AG04450 (cell line): ENCODE measurements at regions not wholly inside any gene's neighbourhood (a gene's known extent, or its start where the extent isn't known, plus 50 kb on each side); places are given as distances from the start of the nearest gene placed in this dataset.
"Not testable (repeated sequence)": the region's sequence is repeated elsewhere in the genome, so short reads cannot be mapped to it uniquely, and the experiment has no call there.

Experiments
- CTCF ChIA-PET: fragments of 300-600, 350-600 bp; formaldehyde crosslinking; extraction: SDS; loops from one replicate; lab custom pipeline; 2022; ENCODE audit warnings: antibody characterized with exemption, inconsistent platforms; lab: Charles Lee
- POLR2A ChIA-PET: fragments of 350-600 bp; formaldehyde crosslinking; extraction: SDS; loops from one replicate; lab custom pipeline; 2021; ENCODE audit warnings: antibody characterized with exemption, inconsistent platforms; lab: Yijun Ruan, JAX
- DNase-seq: peaks from one replicate; pipeline ENCODE4 v3.0.0-alpha.2; 2011; ENCODE audit warnings: low read depth, low spot score
- H3K27ac ChIP-seq: one replicate; pipeline ENCODE4 v1.5.1; 2012; ENCODE audit warnings: low read depth, low read length, control low read depth
- H3K27me3 ChIP-seq: one replicate; pipeline ENCODE4 v1.6.0; 2012; ENCODE audit warnings: low read length; ENCODE audit not compliant: control insufficient read depth, insufficient read depth
- H3K4me3 ChIP-seq: 2 replicates; pipeline ENCODE4 v1.5.1; 2011; ENCODE audit warnings: mild to moderate bottlenecking, low read depth, low read length, control low read depth
- H3K9me3 ChIP-seq: 2 replicates; pipeline ENCODE4 v1.5.1; 2012; ENCODE audit warnings: low read length; ENCODE audit not compliant: control insufficient read depth, insufficient read depth
- TF ChIP-seq, protein P1 (sequence below): IDR thresholded peaks from 2 replicates; pipeline ENCODE4 v1.5.1; 2011; ENCODE audit warnings: low read depth, low read length, control low read depth, inconsistent platforms

DNA sequence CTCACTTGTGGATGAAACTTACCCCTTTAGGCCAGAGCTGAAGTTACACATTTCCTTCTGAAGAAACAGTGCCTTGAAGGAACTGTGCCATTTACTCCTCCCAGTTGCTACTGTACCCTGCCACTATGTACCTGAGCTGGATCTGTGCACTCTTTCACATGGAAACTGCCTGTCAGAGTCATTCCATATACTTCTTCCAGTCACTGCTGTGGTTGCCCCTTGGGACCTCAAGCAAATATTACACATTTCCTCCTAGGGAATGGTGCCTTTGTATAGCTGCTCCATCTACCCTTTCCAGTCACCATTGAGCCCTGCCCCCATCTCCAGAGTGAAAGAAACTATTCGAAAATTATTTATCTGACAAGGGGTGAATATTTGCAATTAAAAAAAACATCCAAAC is 1328.3 kb downstream of the TECRL start:
- no peak for DNase-seq
- TF ChIP-seq, protein P1, sequence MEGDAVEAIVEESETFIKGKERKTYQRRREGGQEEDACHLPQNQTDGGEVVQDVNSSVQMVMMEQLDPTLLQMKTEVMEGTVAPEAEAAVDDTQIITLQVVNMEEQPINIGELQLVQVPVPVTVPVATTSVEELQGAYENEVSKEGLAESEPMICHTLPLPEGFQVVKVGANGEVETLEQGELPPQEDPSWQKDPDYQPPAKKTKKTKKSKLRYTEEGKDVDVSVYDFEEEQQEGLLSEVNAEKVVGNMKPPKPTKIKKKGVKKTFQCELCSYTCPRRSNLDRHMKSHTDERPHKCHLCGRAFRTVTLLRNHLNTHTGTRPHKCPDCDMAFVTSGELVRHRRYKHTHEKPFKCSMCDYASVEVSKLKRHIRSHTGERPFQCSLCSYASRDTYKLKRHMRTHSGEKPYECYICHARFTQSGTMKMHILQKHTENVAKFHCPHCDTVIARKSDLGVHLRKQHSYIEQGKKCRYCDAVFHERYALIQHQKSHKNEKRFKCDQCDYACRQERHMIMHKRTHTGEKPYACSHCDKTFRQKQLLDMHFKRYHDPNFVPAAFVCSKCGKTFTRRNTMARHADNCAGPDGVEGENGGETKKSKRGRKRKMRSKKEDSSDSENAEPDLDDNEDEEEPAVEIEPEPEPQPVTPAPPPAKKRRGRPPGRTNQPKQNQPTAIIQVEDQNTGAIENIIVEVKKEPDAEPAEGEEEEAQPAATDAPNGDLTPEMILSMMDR = no peak
- peaks cover 11% of the 10 kb centered on the region for H3K9me3 ChIP-seq
- H3K27me3 ChIP-seq = no peaks in the 10 kb centered on the region
- no peak overlapping the region for H3K27ac ChIP-seq
- CTCF ChIA-PET = interaction anchor here (0.7 kb wide), 1 partner anchor 980 kb away, joined by 6 read pairs; no protein-coding TSS in a partner anchor
- no peak overlapping the region for H3K4me3 ChIP-seq
- POLR2A ChIA-PET = no interaction called here

DNA sequence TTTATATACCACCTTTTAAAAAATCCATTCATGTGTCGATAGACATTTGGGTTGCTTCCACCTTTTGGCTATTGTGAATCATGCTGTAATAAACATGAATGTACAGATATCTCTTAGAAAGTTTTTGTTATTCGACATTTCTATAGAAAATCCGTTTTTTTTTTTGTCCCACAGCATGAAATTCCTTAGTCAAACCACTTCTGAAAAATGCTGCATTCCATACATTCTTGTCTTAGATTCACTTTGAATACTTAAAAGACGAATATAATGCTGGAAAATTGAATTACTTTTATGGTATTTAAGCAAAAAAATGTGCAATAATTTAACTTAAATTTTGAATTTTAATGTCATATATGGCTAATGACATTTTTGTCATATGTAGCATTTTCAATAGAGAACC is 1345.5 kb downstream of the TECRL start:
- H3K9me3 ChIP-seq = no peaks in the 10 kb centered on the region; the same call in 1 of the 2 replicates
- H3K27ac ChIP-seq = no peak overlapping the region
- POLR2A ChIA-PET = no interaction called here
- CTCF ChIA-PET = no interaction called here
- TF ChIP-seq, protein P1 = no peak
- H3K27me3 ChIP-seq = no peaks in the 10 kb centered on the region
- H3K4me3 ChIP-seq = no peak overlapping the region
- DNase-seq = no peak

- DNase-seq, POLR2A ChIA-PET, H3K4me3 ChIP-seq, H3K27me3 ChIP-seq, H3K27ac ChIP-seq, H3K9me3 ChIP-seq, CTCF ChIA-PET: not testable (repeated sequence)
Observed at GRCh38 chr4:63062891-63063290, 1346.4 kb downstream of the TECRL start.

DNA sequence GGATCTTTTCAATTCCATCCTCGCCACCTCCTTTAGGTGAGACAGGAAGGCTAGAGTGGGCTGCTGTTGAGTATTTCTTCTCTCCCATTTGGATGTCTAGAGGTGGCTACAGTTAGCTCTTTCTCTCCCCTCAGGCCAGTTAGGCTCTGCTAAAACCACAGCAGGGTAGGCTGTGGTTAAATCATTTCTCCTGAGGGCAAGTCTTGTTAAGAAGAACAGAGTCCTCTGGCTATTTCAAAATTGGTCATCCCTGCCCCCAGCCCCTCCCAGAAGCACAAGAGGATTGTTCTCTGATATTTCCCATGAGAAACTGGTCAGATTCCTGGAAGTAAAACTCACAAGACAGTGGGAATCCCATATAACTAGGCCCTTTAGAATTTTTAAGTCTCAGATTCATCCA is 1359.5 kb downstream of the TECRL start:
- ChIA-PET CTCF (no interaction called here), POLR2A (no interaction called here)
- DNase-seq = no peak
- TF ChIP-seq, protein P1 = no peak
- Histone ChIP-seq H3K9me3 (peaks cover 16% of the 10 kb centered on the region), H3K27me3 (no peaks in the 10 kb centered on the region), H3K4me3 (no peak overlapping the region), H3K27ac (no peak overlapping the region)

GRCh38 chr4:63049278-63049677 is 1360.0 kb downstream of the TECRL start:
- Histone ChIP-seq H3K27ac (no peak overlapping the region), H3K9me3 (peaks cover 16% of the 10 kb centered on the region), H3K4me3 (no peak overlapping the region), H3K27me3 (no peaks in the 10 kb centered on the region)
- TF ChIP-seq, protein P1 = no peak
- ChIA-PET POLR2A (no interaction called here), CTCF (no interaction called here)
- DNase-seq = no peak
